ENCODE measurements at regions not wholly inside any gene's neighbourhood (a gene's known extent, or its start where the extent isn't known, plus 50 kb on each side); places are given as distances from the start of the nearest gene placed in this dataset.
A peak's percentile ranks its signal among the peaks of the same experiment; 100 is the strongest.

DNA sequence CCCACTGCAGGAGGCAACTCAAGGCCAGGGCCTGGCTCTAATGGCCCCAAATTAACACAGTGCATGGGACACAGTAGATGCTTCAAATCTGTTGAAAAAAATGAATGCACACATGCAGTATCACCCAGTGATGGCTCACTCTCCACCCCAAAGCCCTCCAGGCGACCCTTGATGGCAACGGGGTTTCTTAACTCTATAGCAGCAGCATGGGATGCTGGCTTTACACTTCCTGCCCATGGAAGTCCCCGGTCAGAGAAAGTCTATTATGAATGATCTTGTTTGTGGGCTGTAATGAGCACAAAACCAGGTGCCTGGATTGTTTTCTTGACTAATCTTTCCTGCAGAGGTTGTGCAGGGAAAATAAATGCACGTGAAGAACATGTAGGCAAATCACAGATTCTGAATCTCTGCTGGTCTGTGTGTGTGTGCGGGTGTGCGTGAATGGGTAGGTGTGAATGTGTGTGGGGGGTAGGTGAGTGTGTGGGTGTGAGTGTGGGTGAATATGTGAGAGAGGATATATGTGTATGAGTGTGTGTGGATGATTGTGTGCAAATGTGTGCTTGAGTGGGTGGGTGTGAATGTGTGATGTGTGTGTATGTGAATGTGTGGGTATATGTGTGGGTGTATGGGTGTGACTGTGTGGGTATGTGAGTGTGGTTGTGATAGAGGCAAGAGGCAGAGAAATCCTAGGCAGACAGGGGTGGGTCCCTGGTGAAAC lies 60.1 kb upstream of the MLN start:
- DNase-seq (no peak), ATAC-seq (no peak)
- no peaks in the 10 kb centered on the region for H3K36me3 Mint-ChIP-seq (ENCODE audit: insufficient read depth)
- peaks cover 34% of the 10 kb centered on the region for H3K4me1 Mint-ChIP-seq (ENCODE audit: low read depth)
- no peak overlapping the region for H3K4me3 Mint-ChIP-seq
- H3K27me3 Mint-ChIP-seq (ENCODE audit: low read depth), result peaks cover 9% of the 10 kb centered on the region
- peaks cover 4% of the 10 kb centered on the region for H3K9me3 Mint-ChIP-seq

GRCh38 chr6:33863084-33863483 lies 59.3 kb upstream of the MLN start:
- Mint-ChIP-seq H3K27me3 (ENCODE audit: low read depth) (peaks cover 9% of the 10 kb centered on the region), H3K9me3 (peaks cover 4% of the 10 kb centered on the region), H3K4me1 (ENCODE audit: low read depth) (peaks cover 41% of the 10 kb centered on the region), H3K36me3 (ENCODE audit: insufficient read depth) (no peaks in the 10 kb centered on the region), H3K4me3 (no peak overlapping the region)
- no peak for DNase-seq
- ATAC-seq, result no peak

GRCh38 chr6:33862536-33862935 lies 58.7 kb upstream of the MLN start:
- H3K4me3 Mint-ChIP-seq, result no peak overlapping the region
- peaks cover 4% of the 10 kb centered on the region for H3K9me3 Mint-ChIP-seq
- ATAC-seq (no peak), DNase-seq (no peak)
- peaks cover 46% of the 10 kb centered on the region for H3K4me1 Mint-ChIP-seq (ENCODE audit: low read depth)
- peaks cover 9% of the 10 kb centered on the region for H3K27me3 Mint-ChIP-seq (ENCODE audit: low read depth)
- no peaks in the 10 kb centered on the region for H3K36me3 Mint-ChIP-seq (ENCODE audit: insufficient read depth)

GRCh38 chr6:33861722-33862121 lies 57.9 kb upstream of the MLN start:
- DNase-seq, result no peak
- peaks cover 9% of the 10 kb centered on the region for H3K27me3 Mint-ChIP-seq (ENCODE audit: low read depth)
- no peak for ATAC-seq
- no peak overlapping the region for H3K4me3 Mint-ChIP-seq
- peaks cover 4% of the 10 kb centered on the region for H3K9me3 Mint-ChIP-seq
- peaks cover 52% of the 10 kb centered on the region for H3K4me1 Mint-ChIP-seq (ENCODE audit: low read depth)
- no peaks in the 10 kb centered on the region for H3K36me3 Mint-ChIP-seq (ENCODE audit: insufficient read depth)

DNA sequence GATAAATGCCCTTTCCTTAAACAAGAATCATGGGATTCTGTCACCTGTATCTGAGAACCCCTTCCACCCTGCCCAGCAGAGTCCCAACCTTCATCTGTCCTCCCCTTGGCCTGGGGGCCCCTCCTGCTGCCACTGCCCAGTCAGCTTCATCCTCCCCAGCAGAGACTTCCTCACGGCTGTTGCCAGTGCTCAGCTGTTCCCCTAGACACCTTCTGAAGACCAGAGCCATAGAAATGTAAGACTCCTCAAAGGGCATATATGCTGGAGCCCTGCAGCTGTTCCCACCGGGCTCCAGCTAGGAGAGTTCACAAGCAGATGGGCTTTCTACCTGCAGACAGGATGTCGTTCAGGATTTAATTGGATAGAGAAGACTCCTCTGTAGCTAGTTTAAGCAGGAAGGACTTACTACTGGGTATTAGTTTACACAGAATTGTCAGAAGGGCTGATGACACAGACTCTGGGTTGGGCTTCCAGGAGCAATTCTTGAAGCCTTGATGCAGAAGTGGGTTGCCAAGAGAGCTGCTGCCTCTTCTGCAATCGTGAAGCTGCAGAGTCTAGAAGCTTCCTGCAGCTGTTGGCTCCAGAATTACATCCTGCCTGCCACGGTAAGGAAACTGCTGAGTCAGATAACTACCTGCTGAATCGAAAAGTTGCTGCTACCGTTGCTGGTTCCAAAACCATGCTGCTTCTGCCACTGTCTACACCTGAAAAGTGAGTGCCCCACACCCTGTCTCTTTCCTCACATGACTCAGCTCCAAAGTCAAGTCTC lies 57.1 kb upstream of the MLN start:
- H3K9me3 Mint-ChIP-seq, result peaks cover under 1% of the 10 kb centered on the region
- peaks cover 9% of the 10 kb centered on the region for H3K27me3 Mint-ChIP-seq (ENCODE audit: low read depth)
- no peak overlapping the region for H3K4me3 Mint-ChIP-seq
- ATAC-seq (peak in 1 of 2 donors; percentile 21), DNase-seq (no peak)
- H3K36me3 Mint-ChIP-seq (ENCODE audit: insufficient read depth), result no peaks in the 10 kb centered on the region
- peaks cover 61% of the 10 kb centered on the region for H3K4me1 Mint-ChIP-seq (ENCODE audit: low read depth)

GRCh38 chr6:33860006-33860405 lies 56.2 kb upstream of the MLN start:
- no peaks in the 10 kb centered on the region for H3K36me3 Mint-ChIP-seq (ENCODE audit: insufficient read depth)
- no peak overlapping the region for H3K4me3 Mint-ChIP-seq
- no peak for DNase-seq
- no peaks in the 10 kb centered on the region for H3K9me3 Mint-ChIP-seq
- no peak for ATAC-seq
- H3K27me3 Mint-ChIP-seq (ENCODE audit: low read depth), result peaks cover 12% of the 10 kb centered on the region
- H3K4me1 Mint-ChIP-seq (ENCODE audit: low read depth), result peaks cover 66% of the 10 kb centered on the region

DNA sequence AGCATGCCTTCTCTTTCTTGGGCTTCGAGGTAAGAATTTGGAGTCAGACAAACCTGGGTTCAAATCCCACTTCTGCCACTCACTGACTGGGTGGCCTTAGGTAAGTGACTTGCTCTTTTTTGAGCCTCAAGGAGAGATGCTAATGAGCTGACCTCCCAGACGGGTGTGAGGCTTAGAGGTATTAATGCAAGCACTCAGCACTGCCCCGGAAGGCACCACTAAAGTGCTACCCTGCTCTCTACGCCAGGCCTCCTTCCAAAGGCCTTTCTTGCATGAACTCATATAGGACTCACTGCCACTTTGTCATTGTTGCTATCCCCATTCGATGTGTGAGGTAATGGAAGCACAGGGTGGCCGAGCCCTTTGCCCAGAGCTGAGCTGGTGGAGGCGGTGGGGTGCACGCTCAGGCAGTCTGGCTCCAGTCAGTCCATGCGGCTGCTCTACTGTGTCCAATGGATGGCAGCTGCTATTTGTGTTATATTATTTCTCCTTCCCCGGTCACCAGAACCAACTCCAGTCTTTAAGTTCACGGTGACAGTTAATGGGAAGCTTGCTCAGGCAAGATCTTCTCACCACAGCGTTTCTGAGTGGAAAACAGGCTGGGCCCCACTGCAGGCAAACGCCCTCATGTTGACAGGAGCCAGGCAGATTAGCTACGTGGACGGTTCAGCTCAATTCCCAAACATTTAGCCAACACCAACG lies 55.2 kb upstream of the MLN start:
- H3K27me3 Mint-ChIP-seq (ENCODE audit: low read depth), result peaks cover 15% of the 10 kb centered on the region
- DNase-seq (no peak), ATAC-seq (no peak)
- H3K4me1 Mint-ChIP-seq (ENCODE audit: low read depth), result peaks cover 62% of the 10 kb centered on the region
- no peaks in the 10 kb centered on the region for H3K9me3 Mint-ChIP-seq
- no peaks in the 10 kb centered on the region for H3K36me3 Mint-ChIP-seq (ENCODE audit: insufficient read depth)
- H3K4me3 Mint-ChIP-seq, result no peak overlapping the region

DNA sequence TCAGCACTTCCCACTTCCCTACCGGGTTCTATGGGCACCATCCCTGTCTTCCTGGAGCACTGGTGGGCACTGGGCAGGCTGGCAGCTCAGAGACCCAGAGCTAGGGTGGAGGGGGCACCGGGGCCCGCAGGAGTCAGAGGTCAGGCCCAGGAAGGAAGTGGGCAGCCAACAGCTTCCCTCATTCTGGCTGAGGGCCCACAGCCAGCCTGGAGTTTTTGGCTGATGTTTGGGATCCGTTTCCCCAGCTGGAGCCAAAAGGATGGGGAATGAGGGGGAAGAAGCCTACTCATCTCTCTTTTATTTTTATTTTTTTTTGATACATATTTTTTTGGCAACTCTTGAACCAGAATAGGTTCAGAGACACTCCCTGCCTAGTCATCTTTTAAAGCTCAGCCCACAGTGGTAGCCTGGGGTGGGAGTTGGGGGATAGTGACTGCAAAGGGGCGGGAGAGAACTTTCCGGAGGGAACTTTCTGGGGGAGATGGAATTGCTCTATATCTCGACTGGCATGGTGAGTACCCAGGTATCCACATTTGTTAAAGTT lies 54.2 kb upstream of the MLN start:
- no peaks in the 10 kb centered on the region for H3K9me3 Mint-ChIP-seq
- no peak for ATAC-seq
- H3K36me3 Mint-ChIP-seq (ENCODE audit: insufficient read depth), result no peaks in the 10 kb centered on the region
- H3K27me3 Mint-ChIP-seq (ENCODE audit: low read depth), result peaks cover 18% of the 10 kb centered on the region
- no peak for DNase-seq
- H3K4me3 Mint-ChIP-seq, result no peak overlapping the region
- H3K4me1 Mint-ChIP-seq (ENCODE audit: low read depth), result peaks cover 59% of the 10 kb centered on the region

DNA sequence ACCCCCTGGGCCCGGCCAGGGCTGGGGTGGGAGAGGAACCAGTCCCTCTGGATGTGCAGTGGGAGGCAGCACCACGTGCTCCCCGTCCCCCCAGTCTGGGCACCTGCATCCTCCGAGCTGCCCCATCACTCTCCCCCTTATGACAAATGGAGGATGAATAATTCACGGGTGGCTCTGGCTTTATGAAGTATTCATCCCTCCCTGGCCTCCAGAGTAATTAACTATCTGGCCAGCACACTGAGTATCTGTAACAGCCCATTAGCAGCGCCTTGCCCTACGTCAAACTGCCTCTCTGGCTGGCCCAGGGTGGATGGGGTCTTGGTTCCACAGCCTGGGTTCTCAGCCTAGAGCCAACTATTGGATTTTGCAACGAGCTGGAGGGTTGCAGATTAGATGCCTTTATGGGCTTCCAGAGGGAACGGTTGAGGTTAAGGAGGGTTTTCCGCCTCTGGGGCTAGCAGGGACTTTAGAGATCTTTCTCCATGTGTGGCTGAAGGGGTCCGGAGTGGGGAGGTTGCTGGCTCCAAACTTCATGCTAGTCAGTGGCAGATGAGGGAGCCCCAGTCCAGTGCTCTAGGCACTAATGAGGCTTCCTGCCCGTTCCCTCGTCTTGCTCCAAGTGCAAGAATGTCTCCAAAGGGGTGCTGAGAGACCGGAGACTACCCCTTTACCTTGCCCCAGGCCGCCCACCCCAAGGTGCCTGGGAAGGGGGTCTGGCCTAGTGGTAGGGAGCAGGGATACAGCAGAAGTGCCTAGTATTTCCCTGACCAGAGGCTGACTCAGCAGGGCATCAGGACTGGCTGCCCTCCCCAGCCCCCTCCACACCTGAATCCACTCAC lies 53.5 kb upstream of the MLN start:
- Mint-ChIP-seq H3K36me3 (ENCODE audit: insufficient read depth) (no peaks in the 10 kb centered on the region), H3K4me3 (no peak overlapping the region), H3K9me3 (no peaks in the 10 kb centered on the region), H3K27me3 (ENCODE audit: low read depth) (peaks cover 18% of the 10 kb centered on the region), H3K4me1 (ENCODE audit: low read depth) (peaks cover 57% of the 10 kb centered on the region)
- DNase-seq, result no peak
- peak; percentile 6 to 8 for ATAC-seq

- Mint-ChIP-seq H3K36me3 (ENCODE audit: insufficient read depth) (no peaks in the 10 kb centered on the region), H3K4me1 (ENCODE audit: low read depth) (peaks cover 51% of the 10 kb centered on the region), H3K9me3 (no peaks in the 10 kb centered on the region), H3K27me3 (ENCODE audit: low read depth) (peaks cover 18% of the 10 kb centered on the region), H3K4me3 (peak overlapping the region; percentile 37)
- ATAC-seq (peak; percentile 90 to 91), DNase-seq (peak; percentile 37)
Measured at GRCh38 chr6:33856655-33857054, 52.9 kb upstream of the MLN start.

DNA sequence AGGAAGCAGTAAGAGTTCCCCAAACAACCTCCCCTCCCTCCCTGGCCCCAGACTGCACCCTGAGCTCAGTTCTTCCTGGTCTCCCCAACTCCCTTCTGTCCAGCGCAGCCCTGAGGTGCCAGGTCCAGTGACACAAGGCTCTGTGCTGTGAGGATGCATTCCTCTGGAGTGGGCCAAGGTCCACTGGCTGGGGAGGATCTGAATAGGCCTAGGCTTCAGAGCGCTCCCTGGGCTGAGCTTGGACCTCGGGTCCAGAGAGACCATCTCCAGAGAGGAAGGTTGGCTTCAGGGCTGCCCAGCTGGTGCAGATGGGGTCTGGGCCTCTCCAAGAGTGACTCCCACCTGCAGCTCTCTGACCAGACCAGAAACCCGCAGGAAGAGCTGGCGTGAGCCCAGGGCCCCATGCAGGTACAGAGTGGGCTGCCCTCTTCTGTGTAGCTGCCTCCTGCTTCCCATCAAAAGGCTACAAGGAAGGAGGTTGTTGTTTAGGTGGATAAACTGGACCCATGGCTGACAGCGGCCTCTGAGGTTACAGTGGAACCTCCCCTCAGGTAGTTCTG lies 52.3 kb upstream of the MLN start:
- Mint-ChIP-seq H3K4me1 (ENCODE audit: low read depth) (peaks cover 45% of the 10 kb centered on the region), H3K36me3 (ENCODE audit: insufficient read depth) (no peaks in the 10 kb centered on the region), H3K9me3 (no peaks in the 10 kb centered on the region), H3K27me3 (ENCODE audit: low read depth) (peaks cover 19% of the 10 kb centered on the region), H3K4me3 (no peak overlapping the region)
- ATAC-seq (peak in 1 of 2 donors; percentile 7), DNase-seq (no peak)

- no peaks in the 10 kb centered on the region for H3K9me3 Mint-ChIP-seq
- no peak overlapping the region for H3K4me3 Mint-ChIP-seq
- peaks cover 23% of the 10 kb centered on the region for H3K27me3 Mint-ChIP-seq (ENCODE audit: low read depth)
- DNase-seq (no peak), ATAC-seq (no peak)
- peaks cover 39% of the 10 kb centered on the region for H3K4me1 Mint-ChIP-seq (ENCODE audit: low read depth)
- H3K36me3 Mint-ChIP-seq (ENCODE audit: insufficient read depth), result no peaks in the 10 kb centered on the region
Measured at GRCh38 chr6:33854572-33855030, 50.8 kb upstream of the MLN start.

DNA sequence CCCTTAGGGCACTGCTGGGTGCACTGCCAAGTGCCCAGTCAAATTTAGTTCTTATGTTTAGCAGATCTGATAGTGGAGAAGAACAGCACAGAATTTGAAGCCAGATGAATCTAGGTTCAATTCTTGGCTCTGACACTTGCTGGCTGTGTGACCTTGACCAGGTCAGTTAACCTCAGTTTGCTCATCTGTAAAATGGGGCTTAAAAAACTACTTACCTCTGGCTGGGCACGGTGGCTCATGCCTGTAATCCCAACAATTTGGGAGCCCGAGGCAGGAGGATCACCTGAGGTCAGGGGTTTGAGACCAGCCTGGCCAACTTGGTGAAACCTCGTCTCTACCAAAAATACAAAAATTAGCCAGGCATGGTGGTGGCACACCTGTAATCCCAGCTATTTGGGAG lies 49.9 kb upstream of the MLN start:
- H3K36me3 Mint-ChIP-seq (ENCODE audit: insufficient read depth), result no peaks in the 10 kb centered on the region
- DNase-seq (no peak), ATAC-seq (no peak)
- peaks cover 35% of the 10 kb centered on the region for H3K4me1 Mint-ChIP-seq (ENCODE audit: low read depth)
- H3K27me3 Mint-ChIP-seq (ENCODE audit: low read depth), result peaks cover 25% of the 10 kb centered on the region
- H3K9me3 Mint-ChIP-seq, result no peaks in the 10 kb centered on the region
- H3K4me3 Mint-ChIP-seq, result no peak overlapping the region
